HCT116 (cell line): ENCODE measurements at regions not wholly inside any gene's neighbourhood (a gene's known extent, or its start where the extent isn't known, plus 50 kb on each side); places are given as distances from the start of the nearest gene placed in this dataset.

Experiments used
- ATAC-seq: fragments of 200-7000 bp; cut with Tn5 transposase; 2 replicates; pipeline ENCODE4 v1.9.1; 2020; ENCODE audit warnings: mild to moderate bottlenecking, moderate library complexity
- BruUV-seq: library from RNA; stranded (reverse); fragments of 400-500 nt; replicated peaks from 2 replicates; lab custom pipeline; 2021; lab: Mats Ljungman, UMichigan
- CTCF ChIA-PET: fragments of 300-600 bp; sonication (Branson Sonifier 250); formaldehyde crosslinking; loops from one replicate; lab custom pipeline; 2021; ENCODE audit warnings: antibody characterized with exemption; lab: Charles Lee
- POLR2A ChIA-PET: fragments of 300-600, 350-600 bp; sonication (Branson Sonifier 250); formaldehyde crosslinking; loops from one replicate; lab custom pipeline; 2021; ENCODE audit warnings: antibody characterized with exemption; lab: Charles Lee
- RAD21 ChIA-PET, 2 experiments: fragments of 300-600 bp; sonication (Branson Sonifier 250); formaldehyde crosslinking; loops; one replicate each; lab custom pipeline; 2023; ENCODE audit warnings: low total read pairs in 2 of 2; ENCODE audit not compliant: uncharacterized antibody in 2 of 2, unreplicated experiment in 2 of 2, low non-redundant PET in 1 of 2; lab: Charles Lee
- DNase-seq: peaks from one replicate; pipeline ENCODE4 v3.0.0-alpha.2; 2010; ENCODE audit warnings: low read depth, low spot score
- H2AFZ ChIP-seq: fragments of 200-600 bp; shearing (Covaris generic), sonication (generic); 2 replicates; pipeline ENCODE4 v1.6.1; 2017; ENCODE audit warnings: low read depth, mixed run types, mixed read lengths, antibody characterized with exemption, low read length; ENCODE audit not compliant: poor library complexity, severe bottlenecking
- H3K27ac ChIP-seq: 2 replicates; pipeline ENCODE4 v1.5.1; 2012; ENCODE audit warnings: low read depth, low read length
- H3K27me3 ChIP-seq: fragments of 200-600 bp; sonication (generic); 2 replicates; pipeline ENCODE4 v1.6.1; 2016; ENCODE audit warnings: mixed run types, low read length, mixed read lengths; ENCODE audit not compliant: insufficient read depth
- H3K36me3 ChIP-seq, 2 experiments: fragments of 200-500 bp in 1 of 2; fragments of 200-600 bp in 1 of 2; sonication (Bioruptor generic) in 1 of 2; sonication (generic) in 1 of 2; 2 replicates each; pipeline versions ENCODE4 v1.5.1 to v1.6.1; 2014 to 2016; ENCODE audit warnings: low read length in 2 of 2, inconsistent platforms in 1 of 2, mixed read lengths in 1 of 2, mixed run types in 1 of 2; ENCODE audit not compliant: insufficient read depth in 2 of 2, control insufficient read depth in 1 of 2
- H3K4me1 ChIP-seq, 2 experiments: fragments of 200-600 bp in 1 of 2; sonication (generic) in 1 of 2; 2 replicates each; pipeline versions ENCODE4 v1.5.1 to v1.6.1; 2012 to 2017; ENCODE audit warnings: low read length in 2 of 2, inconsistent platforms in 1 of 2, mild to moderate bottlenecking in 1 of 2, mixed read lengths in 1 of 2, mixed run types in 1 of 2, moderate library complexity in 1 of 2; ENCODE audit not compliant: insufficient read depth in 2 of 2, control insufficient read depth in 1 of 2
- H3K4me2 ChIP-seq: fragments of 200-600 bp; sonication (generic); 2 replicates; pipeline ENCODE4 v1.6.1; 2017; ENCODE audit warnings: mixed run types, low read length, mixed read lengths
- H3K4me3 ChIP-seq, 2 experiments: fragments of 200-600 bp in 1 of 2; sonication (generic) in 1 of 2; replicated peaks in 1 of 2; 2 replicates each; pipeline ENCODE4 v1.5.1; 2011 to 2016; ENCODE audit warnings: low read length in 2 of 2, control low read depth in 1 of 2, low read depth in 1 of 2, mild to moderate bottlenecking in 1 of 2, mixed read lengths in 1 of 2, mixed run types in 1 of 2
- H3K79me2 ChIP-seq: fragments of 200-600 bp; sonication (generic); 2 replicates; pipeline ENCODE4 v1.6.1; 2017; ENCODE audit warnings: mild to moderate bottlenecking, mixed run types, low read length, moderate library complexity, mixed read lengths; ENCODE audit not compliant: insufficient read depth
- H3K9ac ChIP-seq: fragments of 200-600 bp; sonication (generic); 2 replicates; pipeline ENCODE4 v1.6.1; 2016; ENCODE audit warnings: low read length, mixed read lengths
- H3K9me2 ChIP-seq: fragments of 200-600 bp; sonication (generic), shearing (Covaris generic); 2 replicates; pipeline ENCODE4 v1.6.1; 2017; ENCODE audit warnings: mixed run types, mild to moderate bottlenecking, moderate library complexity; ENCODE audit not compliant: insufficient read depth
- H3K9me3 ChIP-seq, 2 experiments: fragments of 200-500 bp in 1 of 2; fragments of 200-600 bp in 1 of 2; sonication (Bioruptor generic) in 1 of 2; sonication (generic) in 1 of 2; 2 replicates each; pipeline ENCODE4 v1.6.1; 2014 to 2017; ENCODE audit warnings: low read length in 2 of 2, mixed read lengths in 2 of 2, inconsistent platforms in 1 of 2, low read depth in 1 of 2, mild to moderate bottlenecking in 1 of 2, mixed run types in 1 of 2, moderate library complexity in 1 of 2; ENCODE audit not compliant: control insufficient read depth in 1 of 2, insufficient read depth in 1 of 2
- H4K20me1 ChIP-seq: fragments of 200-600 bp; sonication (generic), shearing (Covaris generic); 2 replicates; pipeline ENCODE4 v1.6.1; 2017; ENCODE audit warnings: mixed run types, mild to moderate bottlenecking, moderate library complexity; ENCODE audit not compliant: insufficient read depth
- ATF3 ChIP-seq: IDR thresholded peaks from 2 replicates; pipeline ENCODE4 v1.6.1; 2012
- CBX3 ChIP-seq: IDR thresholded peaks from 2 replicates; pipeline ENCODE4 v1.6.1; 2012; ENCODE audit warnings: low read depth
- CEBPB ChIP-seq: IDR thresholded peaks from 2 replicates; pipeline ENCODE4 v1.6.1; 2012; ENCODE audit warnings: low read depth
- ELF1 ChIP-seq: IDR thresholded peaks from 2 replicates; pipeline ENCODE4 v1.6.1; 2012; ENCODE audit warnings: low read depth, borderline replicate concordance
- FOSL1 ChIP-seq: IDR thresholded peaks from 2 replicates; pipeline ENCODE4 v1.6.1; 2012; ENCODE audit warnings: low read depth
- POLR2A ChIP-seq: IDR thresholded peaks from 2 replicates; pipeline ENCODE4 v1.7.0; 2011; ENCODE audit warnings: borderline replicate concordance; ENCODE audit not compliant: insufficient read depth, insufficient read length; ENCODE audit errors: extremely low read depth
- REST ChIP-seq: IDR thresholded peaks from 2 replicates; pipeline ENCODE4 v1.6.1; 2012; ENCODE audit warnings: low read depth
- SIN3A ChIP-seq: IDR thresholded peaks from 2 replicates; pipeline ENCODE4 v1.6.1; 2012; ENCODE audit warnings: low read depth
- YY1 ChIP-seq: IDR thresholded peaks from 2 replicates; pipeline ENCODE4 v1.6.1; 2011; ENCODE audit warnings: low read length, low read depth, moderate library complexity, mild to moderate bottlenecking; ENCODE audit not compliant: insufficient replicate concordance; ENCODE audit errors: extremely low read depth
- ZFX ChIP-seq: fragments of 450-650 bp; IDR thresholded peaks from 2 replicates; pipeline ENCODE4 v1.6.1; 2017
- intact Hi-C: fragments of 100-400 bp; cut with micrococcal nuclease; formaldehyde crosslinking; loops from 2 replicates; pipeline ENCODE4 v1.10.0; 2022
- TF ChIP-seq, protein P1 (sequence below): IDR thresholded peaks from 2 replicates; pipeline ENCODE4 v1.6.1; 2011; ENCODE audit warnings: mild to moderate bottlenecking, low read length, moderate library complexity; ENCODE audit not compliant: insufficient replicate concordance; ENCODE audit errors: extremely low read depth

GRCh38 chr5:125115195-125115525 is 368.7 kb upstream of the ZNF608 start:
- no peaks in the 10 kb centered on the region for H4K20me1 ChIP-seq
- ChIA-PET POLR2A (no interaction called here), RAD21 (no interaction called here), CTCF (no interaction called here)
- H3K4me2 ChIP-seq: no peak overlapping the region
- H3K9me2 ChIP-seq: no peaks in the 10 kb centered on the region
- TF ChIP-seq, protein P1, sequence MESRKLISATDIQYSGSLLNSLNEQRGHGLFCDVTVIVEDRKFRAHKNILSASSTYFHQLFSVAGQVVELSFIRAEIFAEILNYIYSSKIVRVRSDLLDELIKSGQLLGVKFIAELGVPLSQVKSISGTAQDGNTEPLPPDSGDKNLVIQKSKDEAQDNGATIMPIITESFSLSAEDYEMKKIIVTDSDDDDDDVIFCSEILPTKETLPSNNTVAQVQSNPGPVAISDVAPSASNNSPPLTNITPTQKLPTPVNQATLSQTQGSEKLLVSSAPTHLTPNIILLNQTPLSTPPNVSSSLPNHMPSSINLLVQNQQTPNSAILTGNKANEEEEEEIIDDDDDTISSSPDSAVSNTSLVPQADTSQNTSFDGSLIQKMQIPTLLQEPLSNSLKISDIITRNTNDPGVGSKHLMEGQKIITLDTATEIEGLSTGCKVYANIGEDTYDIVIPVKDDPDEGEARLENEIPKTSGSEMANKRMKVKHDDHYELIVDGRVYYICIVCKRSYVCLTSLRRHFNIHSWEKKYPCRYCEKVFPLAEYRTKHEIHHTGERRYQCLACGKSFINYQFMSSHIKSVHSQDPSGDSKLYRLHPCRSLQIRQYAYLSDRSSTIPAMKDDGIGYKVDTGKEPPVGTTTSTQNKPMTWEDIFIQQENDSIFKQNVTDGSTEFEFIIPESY: no peak
- TF ChIP-seq CEBPB: no peak
- no peak for TF ChIP-seq ZFX
- TF ChIP-seq FOSL1: no peak
- TF ChIP-seq ATF3: no peak
- TF ChIP-seq CBX3: no peak
- H3K27ac ChIP-seq: no peak overlapping the region
- H3K9ac ChIP-seq: no peak overlapping the region
- peaks cover 0 to 4% of the 10 kb centered on the region in 2 experiments; a peak in 1 of 4 replicates for H3K4me1 ChIP-seq
- DNase-seq (no peak), ATAC-seq (no peak)
- no peaks in the 10 kb centered on the region for H3K9me3 ChIP-seq
- no peaks in the 10 kb centered on the region for H3K27me3 ChIP-seq
- intact Hi-C loops: no loop called here
- H3K36me3 ChIP-seq: no peaks in the 10 kb centered on the region
- H3K4me3 ChIP-seq: no peak overlapping the region
- no TSS peak for BruUV-seq
- no peak overlapping the region for H2AFZ ChIP-seq
- no peaks in the 10 kb centered on the region for H3K79me2 ChIP-seq

DNA sequence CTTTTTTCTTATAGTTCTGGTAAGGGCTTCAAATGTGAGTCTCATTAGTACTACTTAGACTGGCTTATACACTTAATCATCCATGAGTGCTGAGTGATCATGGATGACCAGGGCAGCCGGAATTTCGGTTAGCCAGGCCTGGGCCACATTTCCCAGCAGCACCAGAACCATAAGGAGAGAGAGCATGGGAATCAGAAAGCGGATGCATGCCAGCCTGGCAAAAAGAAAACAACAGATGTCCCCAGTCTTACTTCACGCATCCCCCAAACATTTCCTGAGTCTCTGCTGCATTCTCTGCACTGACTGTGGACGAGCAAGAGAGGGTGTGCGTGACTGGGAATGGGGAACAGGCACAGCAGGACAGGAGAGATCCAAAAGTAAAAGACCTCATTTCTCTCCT is 371.1 kb upstream of the ZNF608 start:
- POLR2A ChIA-PET: no interaction called here
- BruUV-seq: no TSS peak

More for the DNA sequence above, 371.1 kb upstream of the ZNF608 start:
- Histone ChIP-seq H4K20me1 (no peaks in the 10 kb centered on the region), H3K9me2 (no peaks in the 10 kb centered on the region), H3K27me3 (no peaks in the 10 kb centered on the region), H3K9me3 (no peaks in the 10 kb centered on the region), H2AFZ (no peak overlapping the region), H3K27ac (no peak overlapping the region), H3K9ac (no peak overlapping the region), H3K4me3 (no peak overlapping the region), H3K4me2 (no peak overlapping the region), H3K4me1 (no peaks in the 10 kb centered on the region; a peak in 1 of 4 replicates), H3K79me2 (no peaks in the 10 kb centered on the region), H3K36me3 (no peaks in the 10 kb centered on the region)
- no peak for TF ChIP-seq POLR2A
- TF ChIP-seq YY1: no peak
- TF ChIP-seq, protein P1: no peak
- TF ChIP-seq SIN3A: no peak
- TF ChIP-seq ELF1: no peak
- TF ChIP-seq FOSL1: no peak
- no peak for TF ChIP-seq REST
- intact Hi-C loops: no loop called here
- ATAC-seq: no peak
- DNase-seq: no peak
- ChIA-PET CTCF (no interaction called here), RAD21 (no interaction called here)
